ENCODE measurements at regions not wholly inside any gene's neighbourhood (a gene's known extent, or its start where the extent isn't known, plus 50 kb on each side); places are given as distances from the start of the nearest gene placed in this dataset.

- H2AFZ ChIP-seq: no peak overlapping the region
- no peak overlapping the region for H3K4me2 ChIP-seq
- H3K4me1 ChIP-seq (ENCODE audit: insufficient read depth): no peaks in the 10 kb centered on the region
- H4K20me1 ChIP-seq (ENCODE audit: insufficient read depth, poor library complexity, severe bottlenecking): no peaks in the 10 kb centered on the region
- no peaks in the 10 kb centered on the region for H3K36me3 ChIP-seq (replicated peaks; ENCODE audit: insufficient read depth, low read depth)
- DNase-seq (ENCODE audit: low spot score): no peak
- H3K9me3 ChIP-seq (ENCODE audit: low read depth): no peaks in the 10 kb centered on the region
- 0% methylated on average over 1 of the region's 1 CpG for WGBS (ENCODE audit: low lambda C conversion rate, missing lambda C conversion rate)
- H3K27ac ChIP-seq: no peak overlapping the region
- no peaks in the 10 kb centered on the region for H3K27me3 ChIP-seq
- no peak overlapping the region for H3K4me3 ChIP-seq
- no peaks in the 10 kb centered on the region for H3K9me2 ChIP-seq (replicated peaks; ENCODE audit: insufficient read depth)
- H3K79me2 ChIP-seq: no peaks in the 10 kb centered on the region
- TF ChIP-seq EZH2 (IDR thresholded peaks at IDR 0.05; ENCODE audit: borderline replicate concordance): no peak
- TF ChIP-seq EZH2phosphoT487 (IDR thresholded peaks at IDR 0.05; ENCODE audit: low read depth, severe bottlenecking, unreplicated experiment): no peak
- no peak for TF ChIP-seq CTCF (IDR thresholded peaks at IDR 0.05; ENCODE audit: poor library complexity)
Measured at GRCh38 chr6:94095961-94096360, 676.6 kb upstream of the EPHA7 start.

GRCh38 chr6:94089941-94090340, 670.6 kb upstream of the EPHA7 start:
- no peak overlapping the region for H3K4me2 ChIP-seq
- TF ChIP-seq EZH2 (IDR thresholded peaks at IDR 0.05; ENCODE audit: borderline replicate concordance) (no peak), CTCF (IDR thresholded peaks at IDR 0.05; ENCODE audit: poor library complexity) (no peak), EZH2phosphoT487 (IDR thresholded peaks at IDR 0.05; ENCODE audit: low read depth, severe bottlenecking, unreplicated experiment) (no peak)
- no peak overlapping the region for H3K4me3 ChIP-seq
- no peaks in the 10 kb centered on the region for H3K27me3 ChIP-seq
- DNase-seq (ENCODE audit: low spot score): no peak
- H3K79me2 ChIP-seq: no peaks in the 10 kb centered on the region
- H4K20me1 ChIP-seq (ENCODE audit: insufficient read depth, poor library complexity, severe bottlenecking): no peaks in the 10 kb centered on the region
- H3K9me3 ChIP-seq (ENCODE audit: low read depth): no peaks in the 10 kb centered on the region
- no peak overlapping the region for H3K27ac ChIP-seq
- WGBS (ENCODE audit: low lambda C conversion rate, missing lambda C conversion rate): 53% methylated on average over 4 of the region's 4 CpGs
- no peak overlapping the region for H2AFZ ChIP-seq
- H3K36me3 ChIP-seq (replicated peaks; ENCODE audit: insufficient read depth, low read depth): no peaks in the 10 kb centered on the region
- H3K4me1 ChIP-seq (ENCODE audit: insufficient read depth): no peaks in the 10 kb centered on the region
- H3K9me2 ChIP-seq (replicated peaks; ENCODE audit: insufficient read depth): no peaks in the 10 kb centered on the region

DNA sequence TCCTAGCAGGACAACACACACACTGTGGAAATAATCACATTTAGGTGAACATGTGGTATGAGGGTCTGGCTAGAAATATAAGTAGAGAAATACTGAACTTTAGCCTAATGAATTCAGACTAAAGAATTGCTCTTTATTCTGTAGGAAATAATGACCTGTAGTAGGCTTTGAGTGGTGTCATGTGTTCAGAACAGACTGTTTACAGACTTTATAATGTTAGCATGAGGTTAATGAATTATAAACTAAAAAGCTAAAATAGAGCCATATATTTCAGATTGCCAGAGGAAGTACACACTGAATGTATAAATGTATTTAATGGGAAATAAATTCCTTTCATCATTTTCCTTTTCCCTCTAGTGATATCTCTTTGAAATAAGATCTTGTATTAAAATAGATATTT, 669.5 kb upstream of the EPHA7 start:
- no peaks in the 10 kb centered on the region for H3K4me1 ChIP-seq (ENCODE audit: insufficient read depth)
- H3K27ac ChIP-seq: no peak overlapping the region
- no peaks in the 10 kb centered on the region for H3K9me2 ChIP-seq (replicated peaks; ENCODE audit: insufficient read depth)
- no peaks in the 10 kb centered on the region for H3K36me3 ChIP-seq (replicated peaks; ENCODE audit: insufficient read depth, low read depth)
- no peak for TF ChIP-seq EZH2phosphoT487 (IDR thresholded peaks at IDR 0.05; ENCODE audit: low read depth, severe bottlenecking, unreplicated experiment)
- no peak for TF ChIP-seq EZH2 (IDR thresholded peaks at IDR 0.05; ENCODE audit: borderline replicate concordance)
- no peak for TF ChIP-seq CTCF (IDR thresholded peaks at IDR 0.05; ENCODE audit: poor library complexity)
- H3K9me3 ChIP-seq (ENCODE audit: low read depth): no peaks in the 10 kb centered on the region
- no peak overlapping the region for H3K4me3 ChIP-seq
- H4K20me1 ChIP-seq (ENCODE audit: insufficient read depth, poor library complexity, severe bottlenecking): no peaks in the 10 kb centered on the region
- H3K27me3 ChIP-seq: no peaks in the 10 kb centered on the region
- H3K79me2 ChIP-seq: no peaks in the 10 kb centered on the region
- DNase-seq (ENCODE audit: low spot score): no peak
- H2AFZ ChIP-seq: no peak overlapping the region
- no peak overlapping the region for H3K4me2 ChIP-seq

GRCh38 chr6:94074764-94075163, 655.4 kb upstream of the EPHA7 start:
- no peak overlapping the region for H2AFZ ChIP-seq
- no peak for TF ChIP-seq EZH2 (IDR thresholded peaks at IDR 0.05; ENCODE audit: borderline replicate concordance)
- no peak for TF ChIP-seq CTCF (IDR thresholded peaks at IDR 0.05; ENCODE audit: poor library complexity)
- H4K20me1 ChIP-seq (ENCODE audit: insufficient read depth, poor library complexity, severe bottlenecking): no peaks in the 10 kb centered on the region
- no peaks in the 10 kb centered on the region for H3K9me2 ChIP-seq (replicated peaks; ENCODE audit: insufficient read depth)
- H3K4me3 ChIP-seq: no peak overlapping the region
- no peaks in the 10 kb centered on the region for H3K36me3 ChIP-seq (replicated peaks; ENCODE audit: insufficient read depth, low read depth)
- DNase-seq (ENCODE audit: low spot score): no peak
- no peak overlapping the region for H3K4me2 ChIP-seq
- H3K27ac ChIP-seq: no peak overlapping the region
- no peaks in the 10 kb centered on the region for H3K9me3 ChIP-seq (ENCODE audit: low read depth)
- no peaks in the 10 kb centered on the region for H3K4me1 ChIP-seq (ENCODE audit: insufficient read depth)
- H3K27me3 ChIP-seq: no peaks in the 10 kb centered on the region
- no peaks in the 10 kb centered on the region for H3K79me2 ChIP-seq
- 80% methylated on average over 3 of the region's 3 CpGs for WGBS (ENCODE audit: low lambda C conversion rate, missing lambda C conversion rate)
